ENCODE measurements at regions not wholly inside any gene's neighbourhood (a gene's known extent, or its start where the extent isn't known, plus 50 kb on each side); places are given as distances from the start of the nearest gene placed in this dataset.

DNA sequence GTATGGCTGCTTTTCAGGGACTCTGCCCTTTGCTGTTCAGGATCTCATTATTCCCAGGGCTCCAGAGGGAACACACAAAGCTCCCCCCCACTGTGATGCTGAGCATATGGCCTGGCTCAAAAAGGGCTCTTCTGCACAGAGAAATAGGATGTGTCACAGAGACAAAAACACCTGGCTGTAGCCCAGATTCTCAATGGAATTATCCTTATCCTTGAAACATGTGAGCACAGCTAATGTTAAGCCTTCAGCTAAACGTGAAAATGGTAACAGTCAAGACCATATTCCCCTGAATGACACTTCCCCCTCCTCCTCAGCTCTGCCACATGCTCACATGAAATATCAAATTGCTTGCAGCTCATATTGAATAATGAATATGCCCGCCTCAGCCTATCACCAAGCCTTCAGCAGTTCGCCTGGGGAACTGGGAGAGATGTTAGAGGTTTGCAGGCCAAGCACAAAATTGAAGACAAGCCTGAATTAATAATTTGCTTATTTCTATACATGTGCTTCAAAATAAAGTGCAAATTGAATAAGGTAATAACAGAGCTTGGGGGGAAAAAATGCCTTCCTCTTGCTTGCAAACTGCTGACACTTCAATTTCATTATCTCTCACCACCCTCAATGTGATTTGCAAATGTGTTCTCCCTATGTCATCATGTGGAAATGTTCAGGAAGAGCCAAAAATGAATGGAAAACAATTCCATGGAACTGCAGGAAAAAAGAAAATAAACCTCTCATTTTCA is 181.0 kb upstream of the HNRNPA3 start:
- no peak for DNase-seq (ENCODE audit: low read depth in 4 of 4, low spot score in 1 of 4)

DNA sequence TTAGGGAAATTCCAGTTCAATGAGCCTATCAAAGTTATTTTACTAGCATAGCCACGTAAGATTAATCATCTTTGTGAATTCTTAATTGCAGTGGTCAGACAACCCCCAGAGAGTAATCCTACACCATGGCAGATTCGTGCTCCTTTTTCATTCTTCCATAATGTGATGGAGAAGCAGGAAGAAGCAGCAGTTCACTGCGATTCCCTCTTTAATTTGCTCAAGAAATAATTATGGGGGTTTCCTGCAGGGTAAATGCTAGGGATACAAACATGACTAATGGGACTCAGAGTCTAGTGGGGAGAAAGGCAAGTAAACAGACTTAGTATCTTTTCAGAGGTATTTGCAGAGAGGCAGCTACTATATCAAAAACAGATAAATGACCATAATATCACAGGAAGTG is 175.8 kb upstream of the HNRNPA3 start:
- no peak for DNase-seq (ENCODE audit: low read depth in 4 of 4, low spot score in 1 of 4)

GRCh38 chr2:177037569-177037968 is 175.0 kb upstream of the HNRNPA3 start:
- DNase-seq (ENCODE audit: low read depth in 4 of 4, low spot score in 1 of 4) = no peak

GRCh38 chr2:177038787-177039484 is 173.7 kb upstream of the HNRNPA3 start:
- no peak for DNase-seq (ENCODE audit: low read depth in 4 of 4, low spot score in 1 of 4)

DNA sequence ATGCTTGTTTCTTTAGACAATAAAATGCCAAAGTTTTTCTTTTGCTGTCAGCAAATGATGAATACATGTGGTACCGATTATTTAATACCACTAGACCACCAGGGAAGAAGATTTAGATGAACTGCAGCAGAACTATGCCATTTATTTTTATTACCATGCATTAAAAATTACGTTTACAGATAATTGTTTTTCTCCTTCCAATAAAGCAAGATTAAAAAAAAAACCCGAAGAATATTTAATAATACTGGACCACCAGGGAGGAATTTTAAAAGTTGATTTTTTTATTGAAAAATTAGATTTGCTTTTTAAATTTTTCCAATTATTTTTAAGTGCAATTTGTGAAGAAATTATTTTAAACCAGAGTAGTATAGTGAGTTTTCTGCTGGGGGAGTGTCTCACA is 170.3 kb upstream of the HNRNPA3 start:
- DNase-seq (ENCODE audit: low read depth in 4 of 4, low spot score in 1 of 4) = no peak

GRCh38 chr2:177044671-177045070 is 167.9 kb upstream of the HNRNPA3 start:
- no peak for DNase-seq (ENCODE audit: low read depth in 4 of 4, low spot score in 1 of 4)

- no peak for DNase-seq (ENCODE audit: low read depth in 4 of 4, low spot score in 1 of 4)
These were observed 163.6 kb upstream of the HNRNPA3 start for GRCh38 chr2:177048981-177049380.

- DNase-seq (ENCODE audit: low read depth in 4 of 4, low spot score in 1 of 4) = no peak
These were observed 161.3 kb upstream of the HNRNPA3 start for GRCh38 chr2:177051278-177051677.

DNA sequence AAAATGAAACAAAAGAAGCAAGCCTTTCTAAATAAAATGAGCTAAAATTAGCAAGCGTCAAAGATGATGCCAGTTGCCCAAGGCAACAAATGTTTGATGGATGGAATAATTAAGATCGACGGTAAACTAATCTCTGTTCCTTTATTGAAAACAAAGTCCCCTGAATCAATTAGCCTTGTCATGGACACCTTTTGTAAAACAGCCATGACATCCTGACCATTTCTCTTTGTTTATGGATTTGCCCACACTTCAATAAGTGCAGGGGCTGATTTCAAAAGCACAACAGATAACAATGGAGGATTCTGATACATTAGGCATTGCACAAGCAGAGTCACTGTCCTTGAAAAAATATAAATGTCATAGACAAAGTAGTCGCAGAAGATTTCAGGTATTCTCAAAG is 160.1 kb upstream of the HNRNPA3 start:
- no peak for DNase-seq (ENCODE audit: low read depth in 4 of 4, low spot score in 1 of 4)

- no peak for DNase-seq (ENCODE audit: low read depth in 4 of 4, low spot score in 1 of 4)
These were observed 159.6 kb upstream of the HNRNPA3 start for GRCh38 chr2:177053038-177053437.

GRCh38 chr2:177053716-177054115 is 158.9 kb upstream of the HNRNPA3 start:
- DNase-seq (ENCODE audit: low read depth in 4 of 4, low spot score in 1 of 4) = no peak

DNA sequence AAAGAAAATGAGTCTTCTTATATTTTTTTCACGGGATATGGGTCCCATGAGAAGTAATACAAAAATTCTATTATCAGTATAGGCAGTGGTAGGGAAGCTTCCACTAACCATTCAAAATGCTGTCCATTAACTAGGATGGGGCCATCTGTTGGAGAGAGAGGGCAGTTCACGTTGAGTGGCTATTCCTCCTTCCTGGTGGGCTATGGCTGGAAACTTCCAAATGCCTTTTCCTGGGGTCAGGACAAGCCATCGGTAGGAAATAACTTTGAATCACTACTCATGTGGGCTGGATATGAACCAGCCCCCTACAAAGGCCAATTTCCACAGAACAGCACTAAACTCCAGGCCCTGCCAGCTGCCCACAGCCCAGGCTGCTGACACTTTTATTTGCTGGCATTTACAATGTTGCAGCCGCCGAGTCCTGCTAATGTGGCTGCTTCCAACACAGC is 156.1 kb upstream of the HNRNPA3 start:
- DNase-seq (ENCODE audit: low read depth in 4 of 4, low spot score in 1 of 4) = no peak

DNA sequence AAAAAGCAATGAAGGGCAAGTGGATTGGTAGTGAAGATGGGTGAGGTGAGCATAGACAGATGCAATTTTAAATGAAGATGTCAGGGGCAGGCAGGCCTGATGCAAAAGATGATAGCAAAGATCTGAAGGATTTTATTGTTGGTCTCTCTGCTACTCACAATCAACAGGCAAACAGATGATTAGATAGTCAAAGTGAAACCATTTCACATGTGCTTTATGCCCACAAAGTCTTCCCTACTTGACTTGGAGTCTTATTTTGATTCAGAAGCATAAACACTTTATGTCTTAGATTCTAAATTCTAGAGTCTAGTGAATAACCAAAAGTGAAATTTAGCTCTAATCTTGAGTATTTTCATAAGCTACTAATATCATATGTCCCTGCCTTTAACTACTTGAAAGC is 153.8 kb upstream of the HNRNPA3 start:
- DNase-seq (ENCODE audit: low read depth in 4 of 4, low spot score in 1 of 4) = no peak

GRCh38 chr2:177059293-177059692 is 153.3 kb upstream of the HNRNPA3 start:
- DNase-seq (ENCODE audit: low read depth in 4 of 4, low spot score in 1 of 4) = no peak

DNA sequence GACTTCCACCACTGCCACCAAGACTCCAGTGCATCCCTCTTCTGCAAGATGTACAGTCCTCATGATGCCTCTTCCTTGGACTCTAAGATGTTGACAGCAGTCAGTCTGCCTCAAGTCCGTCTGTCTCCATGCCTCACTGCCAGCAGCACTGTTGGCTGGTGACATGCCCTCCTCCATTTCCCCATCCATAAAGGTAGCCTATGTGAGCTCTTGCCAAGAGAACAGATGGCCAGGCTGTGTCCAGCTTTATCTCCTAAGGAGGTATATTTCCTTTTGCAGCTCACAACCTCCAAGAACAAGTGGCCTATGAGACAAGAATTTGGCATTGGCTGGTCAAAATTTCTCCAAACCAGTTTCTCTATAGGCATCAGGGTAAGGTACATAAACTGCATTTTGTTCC is 149.3 kb upstream of the HNRNPA3 start:
- DNase-seq (ENCODE audit: low read depth in 4 of 4, low spot score in 1 of 4) = no peak

DNA sequence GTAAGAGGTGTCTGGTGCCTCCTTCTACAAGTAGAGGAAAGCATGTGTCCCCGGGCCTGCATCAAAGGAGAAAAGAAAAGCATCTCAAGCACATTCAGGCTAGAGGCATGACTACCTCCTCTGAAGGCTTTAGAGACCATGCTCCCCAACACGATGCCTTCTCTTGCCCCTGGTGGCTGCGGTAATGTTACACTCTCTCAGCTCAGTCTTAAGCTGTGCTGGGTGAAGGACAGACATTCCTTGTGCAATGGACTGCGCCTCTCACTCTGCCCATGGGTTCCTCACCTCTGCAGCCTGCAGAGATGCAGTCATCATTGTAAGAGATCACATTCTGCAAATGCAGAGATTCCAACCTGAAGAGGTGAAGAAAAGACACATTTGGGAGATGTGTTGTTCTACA is 148.2 kb upstream of the HNRNPA3 start:
- DNase-seq (ENCODE audit: low read depth in 4 of 4, low spot score in 1 of 4) = no peak

GRCh38 chr2:177068967-177069366 is 143.6 kb upstream of the HNRNPA3 start:
- DNase-seq (ENCODE audit: low read depth in 4 of 4, low spot score in 1 of 4) = no peak

DNA sequence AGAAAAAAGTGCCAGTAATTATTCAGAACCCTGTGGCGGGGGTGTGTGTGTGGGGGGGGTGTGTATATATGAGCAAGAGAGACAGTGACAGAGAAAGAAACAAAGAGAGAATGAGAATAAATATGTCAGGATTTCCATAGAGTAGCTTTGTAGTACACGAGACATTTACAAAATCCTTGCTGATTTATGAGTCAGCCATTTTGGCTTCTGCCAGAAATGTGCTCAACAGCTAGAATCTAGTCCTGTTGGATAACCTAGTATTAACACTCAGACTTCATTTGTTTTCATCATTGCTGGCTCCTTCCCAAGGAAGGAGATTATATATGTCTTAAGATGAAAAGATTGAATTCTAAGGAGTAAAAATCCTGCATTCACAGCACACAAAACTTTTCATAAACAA is 140.5 kb upstream of the HNRNPA3 start:
- no peak for DNase-seq (ENCODE audit: low read depth in 4 of 4, low spot score in 1 of 4)

DNA sequence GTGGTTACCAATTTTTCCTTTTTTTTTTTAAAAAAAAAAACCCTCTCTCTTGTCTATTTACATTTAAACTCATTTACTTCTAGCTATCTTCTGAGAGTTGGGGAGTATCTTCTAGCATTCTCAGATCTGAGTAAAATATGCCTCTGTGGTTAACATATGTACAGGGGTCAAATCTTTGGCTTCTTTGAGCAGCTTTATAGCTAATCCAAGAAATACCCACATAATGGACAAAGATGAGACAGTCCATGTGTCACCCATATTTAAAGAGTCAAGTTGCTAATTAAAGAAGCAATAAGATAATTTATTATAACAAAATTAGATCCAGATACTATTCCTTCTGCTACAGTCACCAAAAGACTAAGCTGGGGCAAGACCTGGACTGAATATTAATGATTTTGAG is 139.0 kb upstream of the HNRNPA3 start:
- DNase-seq (ENCODE audit: low read depth in 4 of 4, low spot score in 1 of 4) = no peak

DNA sequence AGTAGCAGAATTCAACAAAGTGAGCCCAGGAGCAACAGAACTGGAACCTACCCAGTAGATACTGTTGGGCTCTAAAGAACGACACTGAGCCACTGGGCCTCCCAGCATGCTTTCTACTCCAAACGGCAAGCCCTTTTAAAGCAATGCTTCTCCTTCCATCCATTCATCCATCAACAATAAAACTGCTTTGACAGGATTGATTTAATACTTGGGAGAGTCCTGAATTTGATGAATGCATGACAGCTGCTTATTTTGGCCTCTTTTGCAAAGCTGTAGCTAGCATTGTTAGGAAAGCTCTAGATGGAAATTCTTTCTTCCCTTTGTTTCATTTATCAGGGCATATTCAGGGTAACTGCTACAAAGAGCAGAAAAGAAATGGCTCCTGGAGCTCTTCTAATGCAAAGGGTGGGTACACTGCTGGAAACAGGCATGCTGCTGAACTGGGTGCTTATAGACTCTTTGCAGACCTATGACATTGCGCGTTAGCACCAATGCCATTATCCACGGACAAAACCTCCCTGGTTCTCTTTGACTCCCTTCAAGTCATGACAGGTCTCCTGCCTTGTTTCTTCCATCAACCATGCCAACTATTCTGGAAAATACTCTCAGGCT is 138.4 kb upstream of the HNRNPA3 start:
- no peak for DNase-seq (ENCODE audit: low read depth in 4 of 4, low spot score in 1 of 4)

GRCh38 chr2:177075254-177075653 is 137.3 kb upstream of the HNRNPA3 start:
- DNase-seq (ENCODE audit: low read depth in 4 of 4, low spot score in 1 of 4) = no peak

- no peak for DNase-seq (ENCODE audit: low read depth in 4 of 4, low spot score in 1 of 4)
These were observed 135.9 kb upstream of the HNRNPA3 start for GRCh38 chr2:177076636-177077179.

All from stimulated activated CD4-positive, alpha-beta T cell treated with anti-CD3 and anti-CD28 coated beads, Interleukin-1b, Interleukin-23, amount 100 ng/mL, for 24 hours (primary cell).